22Rv1 (cell line): ENCODE measurements at regions not wholly inside any gene's neighbourhood (a gene's known extent, or its start where the extent isn't known, plus 50 kb on each side); places are given as distances from the start of the nearest gene placed in this dataset.

Source experiments
- CTCF ChIP-seq: fragments of 450-650 bp; IDR thresholded peaks from 2 replicates; pipeline ENCODE4 v1.5.1; 2017; ENCODE audit warnings: mild to moderate bottlenecking
- ZFX ChIP-seq: fragments of 450-650 bp; IDR thresholded peaks from 2 replicates; pipeline ENCODE4 v1.6.1; 2017; ENCODE audit warnings: antibody characterized with exemption, borderline replicate concordance

- TF ChIP-seq CTCF (no peak), ZFX (no peak)
Observed at GRCh38 chr7:68336594-68336993, 1261.7 kb upstream of the AUTS2 start.
